GM12878 (cell line): ENCODE measurements at regions not wholly inside any gene's neighbourhood (a gene's known extent, or its start where the extent isn't known, plus 50 kb on each side); places are given as distances from the start of the nearest gene placed in this dataset.

Experiments used
- ATAC-seq: fragments of 200-7000 bp; cut with Tn5 transposase; 3 replicates; pipeline ENCODE4 v1.9.1; 2020; ENCODE audit warnings: mild to moderate bottlenecking, moderate library complexity
- BruUV-seq: library from RNA; stranded (reverse); fragments of 400-500 nt; replicated peaks from 2 replicates; lab custom pipeline; 2021; lab: Mats Ljungman, UMichigan
- CTCF ChIA-PET: fragments of 300-600 bp; sonication (Branson Sonifier 250); formaldehyde crosslinking; extraction: SDS; loops from one replicate; lab custom pipeline; 2021; ENCODE audit warnings: inconsistent platforms; lab: Yijun Ruan, JAX
- POLR2A ChIA-PET: fragments of 350-600 bp; formaldehyde crosslinking; extraction: SDS; loops from one replicate; lab custom pipeline; 2021; ENCODE audit warnings: inconsistent platforms; lab: Charles Lee
- RAD21 ChIA-PET: fragments of 300-600 bp; sonication (Branson Sonifier 250); formaldehyde crosslinking; loops from one replicate; lab custom pipeline; 2023; ENCODE audit warnings: antibody characterized with exemption; ENCODE audit not compliant: unreplicated experiment; lab: Charles Lee
- SMC1A ChIA-PET: fragments of 300-600 bp; sonication (Branson Sonifier 250); formaldehyde crosslinking; loops from one replicate; lab custom pipeline; 2023; ENCODE audit not compliant: unreplicated experiment, uncharacterized antibody; lab: Charles Lee
- DNase-seq: peaks from one replicate; pipeline ENCODE4 v3.0.0-alpha.2; 2011; ENCODE audit warnings: low read depth, low spot score
- FAIRE-seq: peaks from 3 replicates; lab custom pipeline; 2011; peaks lifted over from hg19 to GRCh38; lab: Jason Lieb, UNC
- H2AFZ ChIP-seq: 2 replicates; pipeline ENCODE4 v1.6.0; 2011; ENCODE audit warnings: low read depth, low read length, control low read depth; ENCODE audit not compliant: control insufficient read depth
- H3K27ac ChIP-seq: 2 replicates; pipeline ENCODE4 v1.5.1; 2011; ENCODE audit warnings: control low read depth; ENCODE audit not compliant: control insufficient read depth, insufficient read depth
- H3K27me3 ChIP-seq, 2 experiments: replicated peaks in 1 of 2; 2 replicates each; pipeline versions ENCODE4 v1.6.0 to v1.6.1; 2011; ENCODE audit warnings: low read length in 1 of 2; ENCODE audit not compliant: control insufficient read depth in 2 of 2, insufficient read depth in 2 of 2
- H3K36me3 ChIP-seq, 2 experiments: 2 replicates each; pipeline ENCODE4 v1.5.1; 2011; ENCODE audit warnings: low read length in 1 of 2; ENCODE audit not compliant: control insufficient read depth in 2 of 2, insufficient read depth in 2 of 2
- H3K4me1 ChIP-seq: 2 replicates; pipeline ENCODE4 v1.6.1; 2011; ENCODE audit warnings: mild to moderate bottlenecking, low read length, moderate library complexity, mixed read lengths; ENCODE audit not compliant: control insufficient read depth, insufficient read depth
- H3K4me2 ChIP-seq: 2 replicates; pipeline ENCODE4 v1.6.0; 2011; ENCODE audit warnings: control low read depth; ENCODE audit not compliant: control insufficient read depth, insufficient read depth
- H3K4me3 ChIP-seq: fragments of 200-600 bp; sonication (generic); 2 replicates; pipeline ENCODE4 v1.5.1; 2016
- H3K79me2 ChIP-seq: 2 replicates; pipeline ENCODE4 v1.6.0; 2011; ENCODE audit warnings: low read length; ENCODE audit not compliant: control insufficient read depth, insufficient read depth
- H3K9ac ChIP-seq: 2 replicates; pipeline ENCODE4 v1.8.0; 2011; ENCODE audit warnings: low read length, control low read depth, mixed read lengths; ENCODE audit not compliant: control insufficient read depth, insufficient read depth
- H3K9me3 ChIP-seq: replicated peaks from 3 replicates; pipeline ENCODE4 v1.5.1; 2011; ENCODE audit warnings: mild to moderate bottlenecking, low read length; ENCODE audit not compliant: control insufficient read depth, insufficient read depth
- H4K20me1 ChIP-seq: 2 replicates; pipeline ENCODE4 v1.6.0; 2011; ENCODE audit not compliant: control insufficient read depth, insufficient read depth
- EGR1 ChIP-seq, 2 experiments: IDR thresholded peaks; 1 replicate in 1 of 2; 2 replicates in 1 of 2; pipeline ENCODE4 v1.6.1; 2011 to 2012; ENCODE audit warnings: low read depth in 2 of 2, low read length in 2 of 2, borderline replicate concordance in 1 of 2, mild to moderate bottlenecking in 1 of 2, moderate library complexity in 1 of 2
- JUND ChIP-seq: IDR thresholded peaks from 2 replicates; pipeline ENCODE4 v1.6.1; 2012; ENCODE audit warnings: low read depth, mild to moderate bottlenecking, low read length, improper control_type of control experiment, moderate library complexity
- KDM1A ChIP-seq: fragments of 200-600 bp; sonication (generic); IDR thresholded peaks from 2 replicates; pipeline ENCODE4 v1.6.1; 2016; ENCODE audit warnings: borderline replicate concordance
- LARP7 ChIP-seq: fragments of 450-650 bp; IDR thresholded peaks from 2 replicates; pipeline ENCODE4 v1.6.1; 2017; ENCODE audit warnings: mild to moderate bottlenecking
- SPI1 ChIP-seq: IDR thresholded peaks from 2 replicates; pipeline ENCODE4 v1.6.1; 2011; ENCODE audit warnings: low read depth, mild to moderate bottlenecking, low read length, moderate library complexity, borderline replicate concordance; ENCODE audit not compliant: insufficient read depth
- ZSCAN29 ChIP-seq: fragments of 450-650 bp; IDR thresholded peaks from 2 replicates; pipeline ENCODE4 v1.6.1; 2017; ENCODE audit warnings: mild to moderate bottlenecking, moderate library complexity
- WGBS: methylation state at CpG from one replicate; pipeline ENCODE4 v1.1.6; 2016; ENCODE audit warnings: low lambda C conversion rate; ENCODE audit not compliant: insufficient replicate concordance, insufficient coverage; ENCODE audit errors: missing lambda C conversion rate; 5-methylcytosine and 5-hydroxymethylcytosine counted together
- in situ Hi-C: fragments of 300-500 bp; cut with MboI; formaldehyde crosslinking; loops from 9 replicates; pipeline ENCODE4 v1.14.3; 2018; ENCODE audit warnings: mixed read lengths
- intact Hi-C: fragments of 100-400 bp; cut with micrococcal nuclease; formaldehyde crosslinking; loops from one replicate; pipeline ENCODE4 v1.14.2; 2022; ENCODE audit not compliant: unreplicated experiment

DNA sequence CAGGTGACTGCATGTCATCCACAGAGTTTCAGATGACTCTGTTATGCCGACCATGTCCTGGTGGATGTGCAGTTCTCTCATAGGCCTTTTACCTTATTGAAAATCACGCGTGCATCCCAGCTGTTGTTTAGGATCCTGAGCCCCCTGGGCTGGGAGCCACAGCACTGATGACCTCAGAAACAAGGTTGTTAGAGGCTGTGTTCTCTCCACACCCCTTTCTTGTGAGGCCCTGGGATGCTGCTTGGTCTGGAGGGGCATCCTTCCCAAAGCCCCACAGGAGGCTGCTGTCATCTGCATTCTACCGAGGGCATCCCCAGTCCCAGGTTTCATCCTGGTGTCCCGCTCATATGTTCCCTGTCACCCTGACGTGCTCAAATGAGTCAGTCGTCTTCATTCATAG, 76.5 kb upstream of the IRX4 start:
- no TSS peak for BruUV-seq
- in situ Hi-C loops (no loop called here), intact Hi-C loops (no loop called here)
- SMC1A ChIA-PET: no interaction called here
- Histone ChIP-seq H2AFZ (no peak overlapping the region), H3K9me3 (no peaks in the 10 kb centered on the region), H3K27ac (no peak overlapping the region), H3K27me3 (no peaks in the 10 kb centered on the region), H3K4me3 (no peak overlapping the region), H3K4me2 (no peak overlapping the region), H3K79me2 (no peaks in the 10 kb centered on the region), H3K36me3 (no peaks in the 10 kb centered on the region), H3K9ac (no peak overlapping the region), H4K20me1 (no peaks in the 10 kb centered on the region), H3K4me1 (no peaks in the 10 kb centered on the region)
- ATAC-seq (no peak), DNase-seq (no peak), FAIRE-seq (no peak)
- POLR2A ChIA-PET: interaction anchor here (0.5 kb wide), 1 partner anchor 1944 kb away, joined by 3 read pairs; no protein-coding TSS in a partner anchor
- TF ChIP-seq KDM1A (no peak), JUND (no peak)
- CTCF ChIA-PET: no interaction called here
- 30% methylated on average over 7 of the region's 7 CpGs for WGBS
- RAD21 ChIA-PET: no interaction called here

DNA sequence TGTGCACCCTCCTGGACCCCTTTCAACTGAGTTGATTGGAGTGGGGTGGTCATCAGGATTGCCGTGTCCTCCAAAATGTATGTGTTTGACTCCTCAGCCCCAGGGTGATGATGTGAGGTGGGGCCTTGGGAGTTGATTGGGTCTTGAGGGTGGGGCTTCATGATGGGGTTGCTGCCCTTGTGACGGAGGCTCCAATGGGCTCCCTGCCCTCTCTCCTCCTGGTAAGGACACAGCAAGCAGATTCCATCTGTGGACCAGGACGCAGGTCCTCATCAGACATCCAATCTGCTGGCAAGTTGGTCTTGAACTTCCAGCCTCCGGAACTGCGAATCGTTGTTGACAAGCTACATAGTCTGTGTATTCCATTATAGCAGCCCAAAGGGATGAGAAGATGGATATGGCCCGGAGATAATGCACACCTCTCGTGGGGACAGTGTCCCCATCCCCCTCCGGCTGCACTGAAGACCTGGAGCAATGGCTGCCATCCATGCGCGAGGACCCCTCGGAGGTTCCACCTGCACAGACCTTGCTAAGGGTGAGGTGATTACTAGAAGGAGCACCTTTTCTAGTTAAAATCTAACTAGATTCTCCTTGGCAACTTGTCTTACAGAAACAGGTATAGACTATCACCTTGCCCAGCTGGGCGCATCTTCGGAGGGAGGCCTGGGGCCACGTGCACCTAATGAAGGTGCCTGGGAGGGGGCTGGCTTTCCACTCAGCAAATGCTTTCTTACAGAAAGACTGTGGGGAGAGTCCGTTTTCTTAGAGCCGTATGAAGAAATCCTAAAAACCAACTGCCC, 75.7 kb upstream of the IRX4 start:
- H3K4me3 ChIP-seq: no peak overlapping the region
- WGBS: 48% methylated on average over 17 of the region's 17 CpGs
- CTCF ChIA-PET: no interaction called here

More for the DNA sequence above, 75.7 kb upstream of the IRX4 start:
- no peak overlapping the region for H2AFZ ChIP-seq
- DNase-seq (no peak), FAIRE-seq (no peak), ATAC-seq (no peak)
- H4K20me1 ChIP-seq: no peaks in the 10 kb centered on the region
- H3K9ac ChIP-seq: no peak overlapping the region
- no peak overlapping the region for H3K27ac ChIP-seq
- no peaks in the 10 kb centered on the region for H3K36me3 ChIP-seq
- no TSS peak for BruUV-seq
- H3K4me1 ChIP-seq: no peaks in the 10 kb centered on the region
- intact Hi-C loops: no loop called here
- H3K9me3 ChIP-seq: no peaks in the 10 kb centered on the region
- ChIA-PET SMC1A (no interaction called here), POLR2A (no interaction called here), RAD21 (no interaction called here)
- TF ChIP-seq EGR1 (IDR thresholded peaks at IDR 0.05; ENCODE audit: borderline replicate concordance in 1 of 2, low read depth in 2 of 2, low read length in 2 of 2) (no peak), LARP7 (no peak), ZSCAN29 (no peak), SPI1 (no peak)
- H3K27me3 ChIP-seq: no peaks in the 10 kb centered on the region
- H3K79me2 ChIP-seq: no peaks in the 10 kb centered on the region
- in situ Hi-C loops: no loop called here
- H3K4me2 ChIP-seq: no peak overlapping the region
